ENCODE measurements at regions not wholly inside any gene's neighbourhood (a gene's known extent, or its start where the extent isn't known, plus 50 kb on each side); places are given as distances from the start of the nearest gene placed in this dataset.
"Not testable (repeated sequence)": the region's sequence is repeated elsewhere in the genome, so short reads cannot be mapped to it uniquely, and the experiment has no call there.

- DNase-seq, result no peak
Measured at GRCh38 chr12:102726686-102727085, 190.4 kb downstream of the PAH start.

DNA sequence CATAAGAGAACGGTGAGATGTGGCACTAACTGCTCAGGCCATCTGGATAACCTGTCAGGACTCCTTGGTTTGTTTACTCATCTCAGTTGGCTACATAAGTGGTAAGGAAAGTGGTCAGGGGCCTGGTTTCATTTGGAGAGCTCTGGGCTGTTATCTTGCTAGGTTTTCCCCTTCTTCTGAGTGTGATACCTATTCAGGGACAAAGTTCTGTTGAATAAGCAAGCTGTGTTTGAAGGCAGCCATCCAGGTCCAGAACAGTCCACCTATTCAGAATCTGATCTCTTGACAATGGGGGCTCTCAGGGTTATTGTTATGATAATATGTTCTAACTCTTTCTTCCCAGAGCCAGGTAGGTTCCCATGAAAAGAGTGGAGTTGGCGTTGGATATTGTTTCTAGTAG, 194.9 kb downstream of the PAH start:
- DNase-seq, result no peak

- DNase-seq, result no peak
Measured at GRCh38 chr12:102708108-102708507, 208.9 kb downstream of the PAH start.

DNA sequence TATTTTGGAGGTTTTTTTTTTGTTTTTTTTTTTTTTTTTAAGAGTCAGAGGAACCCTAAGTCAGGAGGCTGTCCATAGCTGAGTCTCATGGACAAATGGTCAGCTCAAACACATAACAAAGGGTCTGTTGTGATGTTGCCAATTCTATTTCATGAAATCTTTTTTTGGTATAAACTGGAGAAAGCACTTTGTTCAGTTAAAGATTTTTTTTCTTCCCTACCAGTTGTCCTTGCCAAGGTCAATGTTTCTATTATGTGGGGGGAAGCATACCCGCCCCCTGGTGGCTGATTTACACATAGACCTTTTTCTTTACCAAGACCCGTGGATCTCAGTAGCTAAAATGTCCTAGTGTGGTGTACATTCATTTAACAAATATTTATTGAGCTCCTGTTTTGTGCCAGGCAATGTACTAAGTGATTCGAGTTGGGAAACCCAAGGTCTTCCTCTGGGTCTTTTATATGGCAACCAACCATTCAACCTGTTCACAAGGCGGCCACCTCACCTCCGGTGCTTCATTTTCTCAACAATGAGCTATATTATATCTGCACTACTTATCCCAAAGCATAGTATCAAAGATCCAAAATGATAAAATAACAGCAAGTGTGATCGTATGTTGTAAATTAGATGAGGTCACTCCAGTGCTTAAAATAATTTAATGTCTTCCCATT, 214.5 kb downstream of the PAH start:
- peak; percentile 69 for DNase-seq

- DNase-seq, result no peak
Measured at GRCh38 chr12:102696045-102696444, 215.7 kb upstream of the IGF1 start.

DNA sequence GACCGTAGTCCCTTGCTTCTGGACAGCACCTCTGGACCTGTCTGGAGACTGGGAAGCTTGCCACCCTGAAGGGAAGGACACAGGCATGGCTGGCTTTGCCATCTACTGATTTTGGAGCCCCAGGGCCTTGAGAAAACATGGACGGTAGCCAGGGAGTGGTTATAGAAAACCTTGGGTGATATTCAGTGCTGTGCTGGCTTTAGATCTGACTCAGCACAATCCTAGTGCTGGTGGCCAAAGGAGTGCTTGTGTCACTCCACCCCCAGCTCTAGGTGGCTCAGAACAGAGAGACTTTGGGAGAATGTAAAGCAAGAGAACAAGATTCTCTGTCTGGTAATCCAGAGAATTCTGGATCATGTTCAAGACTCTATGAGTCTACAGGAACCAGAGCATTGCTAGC, 214.5 kb upstream of the IGF1 start:
- DNase-seq, result no peak

GRCh38 chr12:102691773-102692555, 211.6 kb upstream of the IGF1 start:
- DNase-seq, result no peak

DNA sequence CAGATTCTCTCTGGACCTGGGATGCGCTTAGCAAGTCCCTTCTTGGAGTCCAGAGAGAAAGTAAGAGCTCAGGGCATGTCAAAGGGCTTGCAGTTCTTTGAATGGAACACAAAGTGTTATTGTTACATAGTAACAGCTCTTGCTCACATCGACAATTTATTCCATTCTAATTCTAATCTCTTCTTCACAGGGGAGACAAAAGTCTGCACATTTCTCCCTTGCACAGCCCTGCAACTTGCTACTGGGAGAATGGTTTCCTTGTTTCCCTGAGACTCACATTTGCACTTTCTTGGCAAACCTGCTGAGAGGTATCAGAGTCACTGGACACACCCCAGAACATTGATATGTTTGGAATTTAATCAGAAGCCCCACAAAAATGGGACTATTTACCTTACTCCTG, 209.9 kb upstream of the IGF1 start:
- DNase-seq, result no peak

- no peak for DNase-seq
Measured at GRCh38 chr12:102689701-102690100, 209.3 kb upstream of the IGF1 start.

DNA sequence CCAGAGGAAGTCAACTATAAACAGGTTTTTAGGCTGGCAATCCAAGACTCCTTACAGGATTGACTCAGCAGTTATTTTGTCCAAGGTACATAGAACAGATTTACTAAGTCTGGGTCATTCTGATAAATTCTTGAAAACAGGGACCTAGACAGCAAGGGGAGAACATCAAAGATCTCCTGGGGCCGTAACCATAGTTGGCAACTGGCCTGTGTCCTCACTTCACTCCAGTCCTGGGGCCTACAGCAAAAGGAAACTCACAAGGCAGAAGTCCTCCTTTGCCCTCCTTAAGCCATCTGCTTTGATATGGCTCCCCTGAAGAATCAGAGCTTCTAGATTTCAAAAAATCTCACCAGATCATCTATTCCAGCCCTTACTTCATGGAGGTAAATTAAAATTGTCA, 207.2 kb upstream of the IGF1 start:
- DNase-seq, result no peak

DNA sequence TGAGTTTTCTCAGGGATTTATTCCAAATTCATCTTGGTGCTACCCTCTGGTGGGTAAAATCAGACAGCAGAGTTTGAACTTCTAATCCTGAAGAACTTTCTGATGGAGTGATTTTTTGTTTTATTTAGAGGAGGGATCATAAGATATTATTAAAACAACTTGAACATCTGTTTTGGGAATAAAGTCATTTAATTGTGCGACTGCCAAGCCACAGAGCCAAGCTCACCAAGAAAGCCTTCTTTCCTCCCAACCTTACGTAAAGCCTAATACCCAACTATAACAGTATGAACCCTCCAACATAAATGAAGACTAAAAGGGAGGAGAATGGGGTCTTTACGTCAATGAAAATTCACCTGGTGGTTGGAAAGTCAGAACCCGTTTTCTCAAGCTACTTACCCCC, 205.5 kb upstream of the IGF1 start:
- DNase-seq, result no peak

- no peak for DNase-seq
Measured at GRCh38 chr12:102685172-102685571, 204.8 kb upstream of the IGF1 start.

DNA sequence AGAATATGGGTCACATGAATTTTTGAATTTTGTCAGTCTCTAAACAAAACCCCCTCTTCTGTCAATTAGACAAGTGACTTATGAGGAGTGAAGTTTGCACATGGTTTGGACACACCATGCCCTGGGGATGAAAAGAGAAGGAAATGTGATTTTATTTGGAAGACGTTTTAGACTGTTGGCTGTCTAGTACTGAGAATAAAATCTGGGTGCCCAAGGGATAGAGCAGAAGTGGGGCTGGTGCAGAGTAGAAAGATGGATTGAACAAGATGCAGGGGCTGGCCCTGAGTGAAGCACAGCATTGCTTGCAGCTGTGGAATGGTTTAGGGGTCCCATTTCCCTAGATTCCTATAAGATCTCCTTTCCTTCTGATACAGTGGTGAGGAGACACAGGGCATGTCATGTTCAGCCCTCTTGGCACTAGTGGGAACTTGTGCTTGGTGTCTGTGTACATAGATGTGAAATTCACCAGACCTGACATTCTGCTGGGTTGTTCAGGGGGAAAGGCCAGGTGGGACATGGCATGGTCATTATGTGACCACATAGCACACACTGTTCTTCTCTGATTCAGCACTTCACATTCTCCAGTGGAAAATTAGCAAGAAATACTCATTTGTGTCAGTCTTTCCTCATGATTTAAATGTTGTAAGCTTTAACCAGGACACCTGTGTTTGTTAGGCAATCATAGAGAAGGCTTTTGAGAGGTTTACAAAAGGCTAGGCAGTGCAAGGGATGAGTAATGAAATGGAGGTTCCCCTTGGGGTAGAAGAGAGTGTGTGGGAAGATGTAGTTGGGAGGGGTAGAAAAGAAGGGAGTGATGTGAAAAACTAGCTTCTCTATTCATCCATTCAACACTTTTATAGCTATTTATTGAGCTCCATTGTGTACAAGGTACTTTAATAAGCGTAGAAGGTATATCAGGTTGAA, 202.3 kb upstream of the IGF1 start:
- no peak for DNase-seq

GRCh38 chr12:102681747-102682146, 201.4 kb upstream of the IGF1 start:
- DNase-seq, result no peak

DNA sequence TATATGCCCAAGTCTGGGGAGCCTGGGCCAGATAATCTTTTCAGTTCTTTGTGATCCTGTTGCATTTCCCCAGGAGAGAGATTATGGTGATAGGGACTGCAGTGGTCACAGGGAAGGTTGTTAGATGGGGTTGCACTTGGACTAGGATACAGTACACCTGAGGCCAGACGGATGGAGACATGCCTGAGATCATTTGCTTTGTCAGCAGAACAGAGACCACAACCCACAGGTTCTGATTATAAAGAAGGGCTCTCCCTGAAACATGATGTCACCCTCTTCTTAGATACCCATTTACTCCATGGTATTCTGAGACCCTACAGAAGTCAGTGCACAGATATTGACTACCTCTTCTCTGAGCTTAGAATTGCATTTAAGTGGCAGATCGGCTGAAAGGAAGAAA, 200.9 kb upstream of the IGF1 start:
- no peak for DNase-seq

GRCh38 chr12:102680304-102680703, 199.9 kb upstream of the IGF1 start:
- DNase-seq, result no peak

DNA sequence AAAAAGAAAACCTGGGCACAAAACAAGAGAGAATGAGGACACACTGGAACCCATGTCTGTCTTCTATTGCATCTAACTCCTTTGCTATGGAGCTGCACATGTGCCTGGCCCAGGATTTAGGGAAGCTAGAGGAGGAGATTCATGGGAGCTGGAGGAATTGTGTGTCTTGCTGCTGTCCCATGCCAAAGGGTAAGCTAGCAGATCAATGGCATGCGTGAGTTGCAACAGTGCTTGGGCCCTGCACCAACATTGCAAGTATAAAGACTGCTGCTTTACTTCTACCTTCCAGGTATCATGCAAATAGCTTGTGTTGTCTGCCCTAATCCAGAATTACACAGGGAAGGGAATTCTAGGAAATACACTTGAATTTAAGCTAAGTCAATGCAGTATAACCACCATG, 196.4 kb upstream of the IGF1 start:
- no peak for DNase-seq

GRCh38 chr12:102675672-102676071, 195.3 kb upstream of the IGF1 start:
- no peak for DNase-seq

- DNase-seq, result no peak
Measured at GRCh38 chr12:102673606-102674005, 193.2 kb upstream of the IGF1 start.

- not testable (repeated sequence) for DNase-seq
Measured at GRCh38 chr12:102672212-102672611, 191.8 kb upstream of the IGF1 start.

DNA sequence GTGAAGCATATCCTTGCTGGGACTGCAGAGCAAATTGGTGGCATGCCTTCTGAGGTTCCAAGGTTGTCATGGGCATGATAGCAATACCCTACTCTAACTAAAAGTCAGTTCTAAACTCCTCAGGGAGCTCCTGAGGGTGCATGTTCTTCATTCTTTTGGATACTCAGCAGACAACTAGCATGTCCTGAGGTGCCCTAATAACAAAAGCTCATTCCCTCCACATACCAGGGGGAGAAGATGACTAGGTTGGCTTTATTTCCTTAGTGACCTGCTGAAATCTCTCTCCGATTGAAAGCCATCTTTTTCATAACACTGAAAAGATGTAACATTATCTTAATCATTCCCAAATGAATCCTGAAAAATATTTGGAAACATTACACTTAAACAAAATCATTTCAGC, 188.7 kb upstream of the IGF1 start:
- no peak for DNase-seq

- not testable (repeated sequence) for DNase-seq
Measured at GRCh38 chr12:102666176-102666575, 185.8 kb upstream of the IGF1 start.

- peak; percentile 1 for DNase-seq
Measured at GRCh38 chr12:102659200-102659911, 179.0 kb upstream of the IGF1 start.
